NCI-H1417 (cell line): ENCODE measurements at regions not wholly inside any gene's neighbourhood (a gene's known extent, or its start where the extent isn't known, plus 50 kb on each side); places are given as distances from the start of the nearest gene placed in this dataset.

Source experiments
- DNase-seq, 3 experiments: peaks; one replicate each; lab custom pipeline; 2025; lab: John Stamatoyannopoulos, UW

DNA sequence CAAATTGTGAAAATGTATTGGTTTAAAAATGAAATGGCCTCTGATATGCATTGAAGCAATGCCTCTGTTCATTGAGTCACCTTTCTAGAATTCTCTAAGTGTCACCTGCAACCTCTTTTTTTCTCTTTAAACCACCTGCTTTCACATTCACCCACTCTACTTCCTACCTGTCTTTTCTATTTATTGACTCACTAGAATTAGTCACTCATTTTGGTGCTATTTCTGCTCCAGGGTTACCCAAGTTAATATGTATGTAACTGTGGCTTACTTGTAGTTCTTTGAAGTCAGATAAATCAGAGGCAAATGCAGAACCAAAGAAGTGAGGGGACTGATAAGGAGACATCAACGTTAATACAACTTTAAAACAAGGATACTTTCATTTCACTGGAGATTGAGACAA, 674.7 kb downstream of the CCSER2 start:
- DNase-seq = no peak

GRCh38 chr10:85008488-85009184, 680.2 kb downstream of the CCSER2 start:
- DNase-seq = peak in 2 of 3 experiments; percentile 57 to 86

GRCh38 chr10:85012305-85012704, 683.9 kb downstream of the CCSER2 start:
- DNase-seq = peak in 1 of 3 experiments; percentile 34

- no peak for DNase-seq
These were observed 698.6 kb downstream of the CCSER2 start for GRCh38 chr10:85026878-85027467.

DNA sequence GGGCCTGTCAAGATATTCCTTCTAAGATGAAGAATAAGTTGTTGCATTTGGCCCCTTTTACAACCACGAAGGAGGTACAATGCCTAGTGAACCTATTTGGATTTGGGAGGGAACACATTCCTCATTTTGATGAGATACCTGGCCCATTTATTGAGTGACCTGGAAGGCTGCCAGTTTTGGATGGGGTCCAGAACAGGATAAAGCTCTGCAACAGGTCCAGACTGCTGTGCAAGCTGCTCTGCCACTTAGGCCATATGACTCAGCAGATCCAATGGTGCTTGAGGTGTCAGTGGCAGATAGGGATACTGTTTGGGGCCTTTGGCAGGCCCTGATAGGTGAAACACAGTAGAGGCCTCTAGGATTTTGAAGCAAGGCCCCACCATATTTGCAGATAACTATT, 704.6 kb downstream of the CCSER2 start:
- DNase-seq = no peak

GRCh38 chr10:85036661-85037060, 708.3 kb downstream of the CCSER2 start:
- DNase-seq = no peak

DNA sequence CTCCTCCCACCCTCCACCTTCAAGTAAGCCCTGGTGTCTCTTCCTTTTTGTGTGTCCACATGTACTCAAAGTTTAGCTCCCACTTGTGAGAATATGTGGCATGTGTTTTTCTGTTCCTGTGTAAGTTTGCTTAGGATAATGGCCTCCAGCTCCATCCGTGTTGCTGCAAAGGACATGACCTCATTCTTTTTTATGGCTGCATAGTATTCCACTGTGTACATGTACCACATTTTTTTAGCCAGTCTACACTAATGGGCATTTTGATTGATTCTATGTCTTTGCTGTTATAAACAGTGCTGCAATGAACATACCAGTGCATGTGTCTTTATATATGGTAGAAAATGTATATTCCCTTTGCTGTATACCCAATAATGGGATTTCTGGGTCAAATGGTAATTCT, 710.9 kb downstream of the CCSER2 start:
- DNase-seq = no peak

GRCh38 chr10:85043207-85043606, 714.8 kb downstream of the CCSER2 start:
- peak; percentile 30 to 69 (median 55) for DNase-seq

DNA sequence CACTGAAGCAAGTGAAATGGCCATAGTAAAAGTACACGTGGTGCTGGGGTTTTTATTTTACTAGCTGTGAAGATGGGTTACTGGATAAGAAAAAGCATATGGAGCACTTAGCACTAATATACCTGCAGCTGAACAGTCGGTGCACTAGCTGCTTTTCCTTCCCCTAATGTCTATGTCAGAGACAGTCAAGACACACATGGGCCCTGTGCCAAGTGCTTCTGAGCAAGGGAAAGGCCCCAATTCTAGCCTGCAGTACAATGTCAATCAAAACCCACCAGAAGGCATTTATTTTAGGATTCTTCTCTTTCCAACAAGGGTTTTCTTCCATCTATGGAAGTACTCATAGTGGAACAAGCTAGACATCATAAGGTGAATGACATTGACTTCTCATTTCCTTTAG, 716.7 kb downstream of the CCSER2 start:
- no peak for DNase-seq

GRCh38 chr10:85047170-85047834, 718.9 kb downstream of the CCSER2 start:
- DNase-seq = no peak

DNA sequence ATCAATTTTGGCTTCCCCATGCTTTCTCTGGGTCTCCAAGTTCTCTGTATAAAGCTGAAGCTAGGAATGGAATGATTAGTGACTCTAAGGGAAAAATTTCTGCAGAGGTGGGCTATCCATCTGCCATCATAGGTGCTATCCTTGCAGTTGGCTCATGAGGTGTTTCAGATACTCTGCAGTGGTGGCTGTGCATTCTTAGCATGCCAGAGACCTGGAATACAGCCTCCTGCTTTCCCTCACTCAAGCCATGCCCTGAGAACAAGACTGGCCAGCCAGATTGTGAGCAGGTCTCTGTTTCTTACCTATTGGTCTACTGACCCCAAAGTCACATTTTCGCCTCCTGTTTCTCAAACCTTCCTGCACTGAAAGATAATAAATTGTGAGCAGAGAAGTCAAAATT, 719.6 kb downstream of the CCSER2 start:
- no peak for DNase-seq

GRCh38 chr10:85048644-85049043, 720.3 kb downstream of the CCSER2 start:
- DNase-seq = no peak

- DNase-seq = no peak
These were observed 732.6 kb downstream of the CCSER2 start for GRCh38 chr10:85060944-85061343.

DNA sequence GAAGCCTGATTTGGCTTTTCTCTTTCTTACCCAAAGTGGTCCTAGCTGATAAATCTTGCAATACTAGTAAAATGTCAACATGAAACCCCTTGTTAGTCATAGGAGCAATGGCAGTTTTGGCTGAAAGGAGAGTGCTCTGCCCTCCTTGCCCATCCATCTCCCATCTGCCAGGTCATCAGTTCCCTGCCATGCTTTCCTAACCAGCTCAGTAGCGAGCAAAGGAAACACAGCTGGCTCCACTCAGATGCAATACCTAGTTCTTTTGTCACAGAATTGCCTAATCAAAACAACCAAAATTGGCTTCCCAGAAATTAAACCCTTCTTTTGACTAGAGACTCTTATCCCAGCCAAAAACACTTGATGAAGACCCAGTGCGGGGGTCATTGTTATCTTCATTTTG, 733.0 kb downstream of the CCSER2 start:
- DNase-seq = no peak

DNA sequence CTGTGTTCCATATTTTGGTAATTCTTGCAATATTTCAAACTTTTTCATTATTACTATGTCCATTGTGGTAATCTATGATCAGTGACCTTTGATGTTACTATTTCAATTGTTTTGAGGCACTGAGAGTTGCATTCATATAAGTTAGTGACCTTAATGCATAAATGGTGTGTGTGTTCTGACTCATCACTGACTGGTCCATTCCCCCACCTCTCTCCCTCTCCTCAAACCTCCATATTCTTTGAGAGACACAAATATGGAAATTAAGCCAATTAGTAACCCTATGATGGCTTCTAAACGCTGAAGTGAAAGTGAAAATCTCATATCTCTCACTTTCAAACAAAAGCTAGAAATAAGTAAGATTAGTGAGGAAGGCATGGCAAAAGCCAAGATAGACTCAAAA, 739.6 kb downstream of the CCSER2 start:
- no peak for DNase-seq

DNA sequence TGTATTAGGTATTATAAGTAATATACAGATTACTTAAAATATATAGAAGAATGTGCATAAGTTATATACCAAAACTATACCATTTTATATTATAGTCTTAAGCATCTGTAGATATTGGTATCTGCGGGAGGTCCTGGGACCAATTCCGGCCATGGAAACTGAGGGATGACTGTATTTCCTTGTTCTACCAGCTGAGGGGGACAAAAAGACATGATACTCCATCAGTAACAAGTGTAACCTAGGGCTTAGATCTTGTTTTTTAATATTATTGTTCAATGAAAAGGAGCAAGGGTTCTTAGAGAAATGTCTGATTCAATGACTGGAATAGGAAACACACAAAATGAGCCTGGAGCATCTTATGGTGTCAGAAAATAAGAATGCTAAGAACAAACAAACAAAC, 752.5 kb downstream of the CCSER2 start:
- no peak for DNase-seq

- no peak for DNase-seq
These were observed 770.6 kb downstream of the CCSER2 start for GRCh38 chr10:85098835-85099521.

- no peak for DNase-seq
These were observed 772.1 kb downstream of the CCSER2 start for GRCh38 chr10:85100495-85100894.

GRCh38 chr10:85105614-85106255, 777.3 kb downstream of the CCSER2 start:
- no peak for DNase-seq

DNA sequence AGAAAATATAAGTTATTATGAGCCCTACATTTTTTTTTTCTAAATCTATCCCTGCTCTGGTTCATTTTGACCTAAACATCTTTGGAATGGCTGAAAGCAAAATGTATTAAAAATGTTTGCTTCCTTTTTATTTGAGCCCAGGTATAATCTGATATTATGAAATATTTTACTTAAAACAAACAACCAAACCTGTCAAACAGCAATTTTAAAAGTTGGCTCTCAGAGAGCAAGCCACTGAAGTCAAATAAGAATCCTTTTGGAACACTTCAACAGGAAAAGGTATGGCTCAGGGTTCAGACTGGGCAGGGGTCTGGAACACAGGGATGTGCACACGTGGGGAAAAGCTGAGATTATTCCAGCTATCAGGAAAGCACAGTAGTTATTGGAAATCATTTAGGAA, 782.9 kb downstream of the CCSER2 start:
- no peak for DNase-seq

- peak in 1 of 3 experiments; percentile 3 for DNase-seq
These were observed 796.2 kb downstream of the CCSER2 start for GRCh38 chr10:85124603-85125051.

GRCh38 chr10:85137253-85137652, 808.9 kb downstream of the CCSER2 start:
- DNase-seq = peak in 1 of 3 experiments; percentile 55
